OCI-LY7 (cell line): ENCODE measurements at regions not wholly inside any gene's neighbourhood (a gene's known extent, or its start where the extent isn't known, plus 50 kb on each side); places are given as distances from the start of the nearest gene placed in this dataset.

ENCODE experiments used
- CTCF ChIP-seq: fragments of 200-600 bp; sonication (generic); conservative IDR thresholded peaks from 2 replicates; pipeline ENCODE4 v1.5.1; 2014; ENCODE audit warnings: mild to moderate bottlenecking, antibody characterized with exemption, low read length, moderate library complexity, mixed read lengths
- EZH2phosphoT487 ChIP-seq: fragments of 200-600 bp; sonication (generic); IDR thresholded peaks from 2 replicates; pipeline ENCODE4 v1.6.1; 2018; ENCODE audit warnings: low read depth, borderline replicate concordance, mild to moderate bottlenecking, mixed run types, antibody characterized with exemption, low read length, moderate library complexity, mixed read lengths

DNA sequence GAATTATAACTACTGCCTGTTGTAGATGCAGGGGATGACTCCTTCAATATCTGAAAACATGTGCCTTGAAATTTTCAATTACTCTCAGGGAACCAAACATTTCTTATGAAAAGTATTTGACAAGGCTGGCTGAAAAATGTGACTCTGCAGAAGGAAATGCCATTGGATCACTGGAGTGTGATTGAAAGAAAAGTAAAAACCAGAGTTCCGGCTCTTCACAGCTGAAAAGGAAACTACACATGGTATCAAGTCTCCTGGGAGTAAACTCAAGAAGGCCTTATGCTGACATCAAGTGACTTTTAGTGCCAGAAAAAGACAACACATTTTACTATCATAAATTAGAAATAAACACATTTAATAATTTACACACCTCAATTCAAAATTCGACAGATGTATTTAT, 693.0 kb downstream of the LRFN5 start:
- TF ChIP-seq CTCF (no peak), EZH2phosphoT487 (no peak)
